Medulla oblongata (tissue), 1 donor: ENCODE measurements at regions not wholly inside any gene's neighbourhood (a gene's known extent, or its start where the extent isn't known, plus 50 kb on each side); places are given as distances from the start of the nearest gene placed in this dataset.
A peak's percentile ranks its signal among the peaks of the same experiment; 100 is the strongest.

Source experiments
- DNase-seq: peaks from one replicate; pipeline ENCODE4 v3.0.0-alpha.2; 2015; ENCODE audit errors: extremely low spot score

DNA sequence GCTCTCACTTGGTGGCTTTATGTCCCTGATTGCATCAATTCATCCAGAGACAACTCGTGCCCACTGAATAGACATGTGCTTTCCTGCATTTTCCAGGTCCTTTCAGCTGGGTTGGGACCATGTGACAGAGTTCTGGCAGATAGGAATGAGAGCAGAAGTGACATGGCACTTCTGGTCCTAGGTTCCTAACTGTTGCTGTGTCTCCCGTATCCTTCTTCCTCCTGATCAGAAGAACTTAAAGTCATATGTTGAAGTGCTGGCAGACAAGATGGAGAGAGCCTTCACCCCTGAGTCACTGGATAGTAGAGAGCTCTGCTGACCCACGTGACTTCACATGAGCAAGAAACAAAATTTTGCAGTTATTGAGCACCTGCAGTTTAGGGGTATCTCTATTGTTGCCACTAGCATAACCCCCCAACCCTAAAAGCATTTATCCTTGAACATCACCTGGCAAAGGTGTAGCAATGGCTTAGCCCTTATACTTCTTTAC is 80.0 kb downstream of the NREP start:
- DNase-seq, result no peak

GRCh38 chr5:111676466-111676865 is 80.5 kb downstream of the NREP start:
- no peak for DNase-seq

GRCh38 chr5:111675201-111675934 is 81.6 kb downstream of the NREP start:
- DNase-seq, result no peak

GRCh38 chr5:111673891-111674626 is 82.9 kb downstream of the NREP start:
- no peak for DNase-seq

- DNase-seq, result no peak
Observed at GRCh38 chr5:111672099-111672498, 84.9 kb downstream of the NREP start.

DNA sequence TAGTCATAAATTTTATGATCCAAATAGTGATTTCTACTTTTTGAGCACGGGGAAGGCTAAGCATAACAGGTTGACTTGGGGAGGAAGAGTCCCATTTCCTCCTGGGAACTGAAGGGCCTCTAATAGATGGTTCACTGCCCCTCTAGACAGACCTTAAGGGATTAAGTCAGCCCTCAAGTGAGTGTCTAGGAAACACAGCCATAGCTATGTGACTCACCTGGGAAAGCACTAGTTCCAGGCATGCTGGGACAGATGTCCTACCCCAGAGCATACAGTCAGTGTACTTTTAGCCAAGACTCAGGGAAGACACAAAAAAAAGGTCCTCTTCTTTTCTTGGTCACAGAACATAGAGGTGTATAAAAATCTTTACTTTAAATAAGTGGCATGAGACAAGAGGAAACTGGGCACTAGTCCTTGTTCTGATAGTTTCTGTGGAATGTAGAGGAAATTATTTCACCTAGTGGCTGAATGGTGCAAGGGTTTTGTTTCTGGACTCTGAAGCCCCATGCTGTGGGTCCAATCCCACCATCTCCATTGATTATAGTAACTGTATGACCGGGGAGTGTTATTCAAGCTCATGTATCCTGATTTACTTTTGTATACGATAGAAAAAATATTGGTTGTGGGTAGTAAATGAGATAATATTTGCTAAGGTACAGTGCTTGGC is 86.0 kb downstream of the NREP start:
- no peak for DNase-seq

GRCh38 chr5:111668477-111669414 is 88.2 kb downstream of the NREP start:
- peak; percentile 27 for DNase-seq

GRCh38 chr5:111667128-111667736 is 89.8 kb downstream of the NREP start:
- DNase-seq, result no peak

GRCh38 chr5:111656580-111656979 is 100.4 kb downstream of the NREP start:
- no peak for DNase-seq

GRCh38 chr5:111655169-111655924 is 101.6 kb downstream of the NREP start:
- peak; percentile 27 for DNase-seq

DNA sequence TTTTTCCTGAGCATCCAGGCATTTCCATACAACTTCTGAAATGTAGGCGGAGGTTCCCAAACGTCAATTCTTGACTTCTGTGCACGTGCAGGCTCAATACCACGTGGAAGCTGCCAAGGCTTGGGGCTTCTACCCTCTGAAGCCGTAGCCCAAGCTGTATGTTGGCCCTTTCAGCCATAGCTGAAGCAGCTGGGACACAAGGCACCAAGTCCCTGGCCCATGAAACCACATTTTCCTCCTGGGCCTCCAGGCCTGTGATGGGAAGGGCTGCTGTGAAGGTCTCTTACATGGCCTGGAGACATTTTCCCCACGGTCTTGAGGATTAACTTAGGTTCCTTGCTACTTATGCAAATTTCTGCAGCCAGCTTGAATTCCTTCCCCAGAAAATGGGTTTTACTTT is 103.6 kb downstream of the NREP start:
- DNase-seq, result no peak

- no peak for DNase-seq
Observed at GRCh38 chr5:111649516-111649915, 107.5 kb downstream of the NREP start.

DNA sequence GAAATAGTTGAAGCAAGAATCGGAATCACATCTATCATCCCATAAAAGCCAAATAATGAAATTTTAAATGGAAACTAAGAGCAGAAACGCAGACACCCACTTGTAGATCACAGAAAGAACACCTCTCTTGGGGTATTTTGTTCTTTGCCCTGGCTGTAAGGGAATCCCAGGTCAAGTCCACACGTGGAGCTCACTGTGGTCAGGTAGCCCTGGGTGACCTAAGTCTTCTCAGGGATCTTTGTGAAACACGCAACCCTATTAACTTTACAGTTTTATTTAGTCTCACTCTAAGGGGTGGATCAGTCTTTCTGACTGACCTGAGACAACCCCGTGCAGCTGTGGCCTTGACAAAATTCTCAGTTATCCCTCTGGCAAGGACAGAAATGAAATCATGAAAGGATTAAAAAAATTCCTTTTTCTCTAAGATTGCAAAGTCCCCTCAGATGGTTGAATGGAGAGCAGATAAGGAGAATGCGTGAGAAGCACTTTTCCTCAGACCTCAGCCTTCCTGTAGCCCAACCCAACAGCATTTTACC is 111.6 kb downstream of the NREP start:
- no peak for DNase-seq

GRCh38 chr5:111643499-111643898 is 113.5 kb downstream of the NREP start:
- DNase-seq, result no peak

DNA sequence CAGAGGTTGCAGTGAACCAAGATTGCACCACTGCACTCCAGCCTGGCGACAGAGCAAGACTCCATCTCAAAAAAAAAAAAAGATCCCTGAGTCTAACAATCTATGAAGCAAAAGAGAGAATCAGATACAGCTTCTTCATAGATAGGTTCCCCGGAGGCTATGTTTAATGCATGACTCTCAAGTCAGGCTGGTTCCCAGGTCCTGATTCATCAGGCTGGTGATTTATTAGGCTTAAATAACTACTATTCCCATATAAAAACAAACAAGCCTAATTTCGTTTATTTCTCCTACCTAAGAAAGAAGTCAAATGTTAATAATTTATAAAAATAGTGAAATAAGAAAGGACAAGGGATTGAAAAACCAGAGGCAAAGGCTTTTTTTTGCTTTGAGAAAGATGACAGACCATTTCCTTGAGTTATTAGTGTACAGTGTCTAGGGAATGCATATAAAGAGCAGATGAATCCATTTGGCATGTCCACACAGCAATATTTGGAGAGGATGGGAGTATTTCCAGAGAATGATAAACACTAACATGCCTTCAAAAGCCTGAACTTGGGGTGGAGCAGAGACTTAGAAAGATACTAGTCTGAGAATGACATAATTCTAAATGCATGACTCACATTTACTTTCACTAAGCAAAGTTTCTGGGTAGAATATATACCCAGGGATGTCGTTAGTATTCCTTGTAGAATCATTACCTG is 115.3 kb downstream of the NREP start:
- DNase-seq, result no peak

GRCh38 chr5:111639912-111640311 is 117.1 kb downstream of the NREP start:
- no peak for DNase-seq

- no peak for DNase-seq
Observed at GRCh38 chr5:111636736-111637135, 120.3 kb downstream of the NREP start.

- DNase-seq, result no peak
Observed at GRCh38 chr5:111635916-111636570, 121.0 kb downstream of the NREP start.
